Pons (tissue), 1 donor: ENCODE measurements at regions not wholly inside any gene's neighbourhood (a gene's known extent, or its start where the extent isn't known, plus 50 kb on each side); places are given as distances from the start of the nearest gene placed in this dataset.
"Not testable (repeated sequence)": the region's sequence is repeated elsewhere in the genome, so short reads cannot be mapped to it uniquely, and the experiment has no call there.

Experiments used
- DNase-seq: peaks from one replicate; pipeline ENCODE4 v3.0.0-alpha.2; 2016; ENCODE audit warnings: low spot score

DNA sequence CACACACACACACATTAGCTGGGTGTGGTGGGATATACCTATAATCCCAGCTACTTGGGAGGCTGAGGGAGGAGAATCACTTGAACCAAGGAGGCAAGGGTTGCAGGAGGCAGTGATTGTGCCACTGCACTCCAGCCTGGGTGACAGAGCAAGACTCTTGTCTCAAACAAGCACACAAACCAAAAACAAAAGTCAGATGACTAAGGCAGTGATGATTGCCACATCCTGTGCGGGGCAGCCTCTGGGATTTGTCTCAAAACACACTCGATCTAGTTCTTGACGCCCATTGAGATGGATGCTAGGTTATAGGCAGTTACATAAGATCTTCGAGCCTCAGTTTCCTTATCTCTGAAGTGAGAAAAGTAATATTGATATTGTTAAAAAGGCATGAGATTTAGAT lies 57.8 kb upstream of the NBPF8 start:
- DNase-seq = not testable (repeated sequence)

DNA sequence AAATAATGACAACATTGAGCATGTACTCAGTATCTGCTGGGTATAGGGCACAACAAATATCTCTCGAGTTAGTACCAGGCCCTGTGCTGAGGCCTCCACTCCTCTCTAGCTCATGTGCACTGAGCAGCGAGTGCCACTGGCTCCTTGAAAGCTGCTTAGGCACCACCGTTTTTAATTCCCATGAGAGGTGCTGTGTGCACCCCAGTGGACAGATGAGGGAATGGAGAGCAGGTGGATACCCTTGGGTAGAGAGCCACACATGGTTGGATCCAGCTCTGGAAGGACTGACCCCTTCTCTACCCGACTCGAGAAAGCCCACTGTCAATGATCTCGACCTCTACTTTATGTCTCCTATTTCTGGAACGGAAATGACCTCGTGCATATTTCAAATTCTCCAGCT lies 58.7 kb upstream of the NBPF8 start:
- DNase-seq = peak; percentile 6

DNA sequence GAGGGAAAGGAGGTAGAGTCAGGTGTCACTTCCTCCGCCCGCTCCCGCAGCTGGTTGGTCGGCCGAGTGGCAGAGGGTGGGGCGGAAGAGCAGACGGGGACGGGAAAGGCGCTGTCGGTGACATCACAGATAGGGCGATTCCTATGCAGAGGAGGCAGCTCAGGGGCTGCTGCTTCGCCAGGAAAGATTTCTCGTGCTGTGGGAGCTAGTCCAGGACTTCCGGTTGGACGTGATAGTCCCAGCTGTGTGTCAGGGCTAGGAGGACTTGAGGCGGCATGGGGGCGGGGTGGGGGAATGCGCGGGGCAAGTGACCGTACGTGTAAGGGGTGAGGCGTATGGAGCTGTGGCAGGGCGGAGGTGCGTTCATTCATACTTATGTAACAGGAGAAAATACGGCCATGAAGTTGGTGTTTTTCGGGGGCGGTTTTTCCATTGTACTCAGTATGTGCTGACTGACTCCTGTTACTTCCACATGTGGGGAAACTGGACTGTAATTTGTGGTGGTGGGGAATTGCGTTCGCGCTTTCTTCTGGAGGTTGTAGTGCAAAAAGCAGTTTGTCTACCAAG lies 60.1 kb upstream of the NBPF8 start:
- DNase-seq = peak; percentile 65

DNA sequence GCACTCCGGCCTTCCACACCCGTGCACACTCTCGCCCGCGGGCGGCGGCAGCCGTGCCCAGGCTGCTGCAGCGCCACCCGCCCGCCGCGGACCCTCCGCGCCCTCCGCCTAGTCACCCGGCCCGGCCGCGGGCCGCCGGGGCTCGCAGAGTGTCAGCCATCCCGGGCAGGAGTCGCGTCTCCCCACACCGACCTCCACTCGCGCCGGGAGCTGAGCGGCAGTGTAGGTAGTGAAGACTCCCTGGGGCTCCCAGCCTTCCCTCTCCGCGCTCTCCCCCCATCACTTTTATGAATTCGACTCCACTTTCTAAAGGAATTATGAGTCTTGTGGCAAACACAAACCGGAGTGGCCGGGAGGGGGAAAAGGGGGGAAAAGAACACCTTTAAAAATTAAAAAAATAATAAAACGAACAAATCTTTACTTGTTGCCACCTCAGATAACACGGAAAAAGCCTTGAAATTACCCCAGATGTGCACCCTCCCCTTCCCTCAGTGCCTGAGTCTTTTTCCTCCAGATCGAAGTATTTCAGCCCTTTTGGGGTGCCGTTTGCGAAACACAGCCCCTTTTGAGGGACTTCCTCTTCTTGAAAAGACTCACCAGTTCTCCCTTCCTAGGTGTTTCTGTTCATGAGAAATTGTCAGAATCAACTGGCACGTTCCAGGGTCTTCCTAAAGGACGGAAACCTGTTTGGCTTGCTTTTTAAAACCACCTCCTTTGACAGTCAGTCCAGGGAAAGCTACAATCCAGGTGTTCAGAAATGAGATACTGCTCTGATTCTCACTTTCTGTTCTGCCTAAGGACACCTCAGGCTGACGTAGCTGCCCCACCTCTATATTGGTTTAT lies 72.4 kb upstream of the NBPF8 start:
- not testable (repeated sequence) for DNase-seq

DNA sequence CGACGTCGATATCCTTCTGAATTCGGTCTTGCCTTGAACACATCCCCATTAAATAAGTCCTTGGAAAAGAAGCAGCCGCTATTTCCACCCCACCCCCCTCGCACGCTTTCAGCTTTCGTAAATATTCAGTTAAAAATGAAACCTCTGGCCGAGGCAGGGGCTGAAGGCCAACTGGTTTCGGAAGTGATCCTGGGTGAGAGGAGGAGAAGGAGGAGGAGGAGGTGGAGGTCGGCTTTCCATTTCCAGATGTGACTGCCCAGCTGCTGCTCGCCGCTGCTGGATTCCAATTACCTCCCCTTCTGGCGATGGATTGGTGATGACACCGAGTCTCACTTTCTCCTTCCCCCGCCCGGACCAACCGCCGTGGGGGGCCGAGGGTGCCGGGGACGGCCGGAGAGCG lies 73.1 kb upstream of the NBPF8 start:
- peak; percentile 12 for DNase-seq

DNA sequence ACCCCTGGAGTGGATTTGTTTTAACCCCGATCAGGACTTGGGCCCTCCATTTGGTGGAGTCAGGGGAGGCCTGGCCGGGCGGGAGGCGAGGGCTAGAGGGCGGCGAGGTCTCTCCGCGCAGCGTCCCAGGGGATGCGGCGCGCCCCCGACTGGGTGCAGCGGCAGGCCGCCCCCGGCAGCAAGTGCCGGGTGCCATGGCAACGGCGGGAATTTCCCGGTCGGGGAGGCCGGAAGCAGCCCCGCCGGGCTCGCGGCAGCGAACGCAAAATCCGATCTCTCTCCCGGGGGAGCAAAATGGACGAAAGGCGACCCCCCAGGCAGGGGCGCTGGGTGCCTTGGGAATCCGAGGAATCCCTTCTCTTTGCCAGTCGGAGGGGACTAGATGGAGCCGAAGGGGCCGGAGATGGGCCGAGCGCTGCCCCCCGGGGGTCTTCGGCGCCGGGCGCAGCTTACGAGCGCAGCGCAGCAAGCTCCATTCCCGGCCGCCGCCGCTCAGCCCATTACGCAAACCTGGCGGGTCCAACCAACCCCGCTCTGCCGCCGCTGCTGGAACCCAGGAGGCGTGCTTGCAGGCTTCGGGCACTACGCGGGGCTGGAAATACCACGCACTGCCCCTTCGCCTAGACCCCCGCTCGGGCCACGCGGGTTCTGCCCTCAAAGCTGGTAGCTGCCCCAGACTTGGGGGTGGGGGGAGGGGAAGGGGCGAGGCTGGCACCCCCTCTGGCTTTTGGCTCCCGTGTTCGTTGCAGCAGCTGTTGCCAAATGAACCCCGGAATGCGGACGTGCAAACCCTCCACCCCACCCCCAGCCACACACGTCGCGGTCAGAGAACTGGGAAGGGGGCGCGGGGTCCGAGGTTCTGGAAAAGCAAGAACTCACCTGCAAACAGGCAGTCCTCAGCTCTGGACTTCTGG lies 73.7 kb upstream of the NBPF8 start:
- not testable (repeated sequence) for DNase-seq

DNA sequence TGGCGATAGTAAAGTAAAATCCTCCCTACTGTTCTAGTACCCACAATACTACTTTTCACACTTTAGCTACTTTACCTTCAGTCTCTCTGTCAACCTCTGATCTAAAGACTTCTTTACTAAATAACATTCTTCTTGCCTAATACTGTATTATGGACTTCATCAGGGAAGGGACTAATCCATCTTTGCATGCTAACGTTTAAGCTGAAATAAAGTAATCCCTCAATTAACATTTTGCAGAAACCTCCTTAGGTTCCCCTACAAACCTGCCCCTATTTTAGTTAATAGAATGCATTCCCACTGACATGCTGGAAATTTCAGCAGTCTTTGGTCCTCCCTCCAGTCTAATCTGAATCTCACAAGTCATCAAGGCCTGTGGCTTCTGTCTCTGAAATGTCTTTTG lies 99.1 kb upstream of the NBPF8 start:
- not testable (repeated sequence) for DNase-seq

DNA sequence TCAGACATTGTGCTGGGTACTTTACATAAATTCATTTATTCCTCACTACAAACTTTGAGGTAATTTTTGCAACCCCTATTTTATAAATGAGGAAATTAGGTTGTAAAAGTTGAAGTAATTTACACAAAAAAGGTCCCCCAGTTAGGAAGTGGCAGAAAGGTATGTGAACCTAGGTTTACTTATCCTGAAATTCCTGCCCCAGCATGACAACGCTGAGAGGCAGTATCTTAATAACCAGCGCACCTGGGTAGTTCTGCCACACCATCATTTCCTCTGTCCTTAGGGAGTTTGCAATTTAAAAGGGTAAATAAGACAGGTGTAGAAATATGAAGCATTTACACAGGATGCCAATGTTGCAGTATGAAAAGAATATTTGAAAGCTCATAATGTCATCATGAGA lies 102.9 kb upstream of the NBPF8 start:
- not testable (repeated sequence) for DNase-seq

DNA sequence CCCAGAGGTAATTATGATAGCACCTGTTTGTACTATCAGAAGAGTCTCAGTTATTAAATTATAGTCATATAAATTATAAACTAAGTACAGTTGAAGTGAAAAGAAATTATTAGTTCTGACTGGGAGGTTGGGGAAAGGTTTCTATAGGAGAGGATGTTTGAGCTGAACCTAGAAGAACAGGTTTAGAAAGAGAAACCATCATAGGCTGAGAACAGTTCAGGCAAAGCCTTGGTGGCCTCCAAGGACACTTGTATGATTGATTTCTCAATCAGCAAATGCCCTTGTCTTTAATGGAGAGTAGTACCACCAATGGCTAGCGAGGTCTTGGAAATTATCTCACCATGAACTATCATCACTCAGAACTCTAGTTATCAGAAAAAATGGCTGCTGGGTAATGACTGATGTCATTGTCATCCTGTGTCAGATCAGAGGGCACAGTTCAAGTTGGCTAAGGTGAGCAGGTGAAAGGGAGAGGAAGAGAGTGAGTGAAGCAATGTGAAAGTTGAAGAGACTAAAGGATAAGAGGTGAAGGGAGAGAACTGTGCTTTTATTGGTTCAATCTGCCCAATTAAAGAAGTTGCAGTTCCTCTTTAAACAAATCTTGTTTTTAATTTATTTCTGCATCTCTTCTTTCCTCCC lies 105.8 kb upstream of the NBPF8 start:
- DNase-seq = not testable (repeated sequence)

DNA sequence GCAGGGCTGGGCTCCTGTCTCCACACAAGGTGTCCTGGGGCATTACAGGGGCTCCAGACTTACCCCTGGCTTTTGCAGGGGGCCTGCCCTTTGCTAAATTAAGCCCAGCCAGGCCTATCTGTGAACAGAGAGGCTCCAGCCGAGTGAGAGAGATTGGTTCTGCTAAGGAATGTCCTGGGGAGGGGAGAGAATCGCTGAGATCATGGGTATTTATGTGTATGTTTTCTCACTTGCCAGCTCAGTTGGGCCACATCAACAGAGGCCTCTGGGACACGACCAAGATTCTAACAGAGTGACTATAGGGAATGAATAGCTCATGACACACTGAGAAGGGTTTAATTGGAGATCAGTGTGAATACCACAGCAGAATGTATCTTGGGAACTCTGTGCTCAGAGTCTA lies 109.8 kb upstream of the NBPF8 start:
- DNase-seq = not testable (repeated sequence)

DNA sequence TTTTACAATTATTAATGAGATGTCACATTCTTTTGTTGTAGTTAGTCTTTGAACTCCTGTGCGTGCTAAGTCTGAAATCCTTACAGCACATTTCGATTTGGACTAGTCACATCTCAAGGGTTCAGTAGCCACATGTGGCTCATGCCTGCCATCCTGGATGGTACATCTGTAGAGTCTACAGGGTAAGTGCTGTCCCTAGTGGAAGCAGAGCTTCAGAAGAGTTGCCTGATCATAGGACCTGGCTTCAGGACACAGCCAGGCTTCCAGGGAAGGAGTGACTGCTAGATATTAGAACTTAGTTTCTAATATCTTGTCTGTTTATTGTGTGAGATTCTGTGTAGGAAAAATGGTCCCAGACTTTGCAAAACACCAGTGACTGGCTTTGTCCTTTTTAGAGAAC lies 110.5 kb upstream of the NBPF8 start:
- DNase-seq = not testable (repeated sequence)

DNA sequence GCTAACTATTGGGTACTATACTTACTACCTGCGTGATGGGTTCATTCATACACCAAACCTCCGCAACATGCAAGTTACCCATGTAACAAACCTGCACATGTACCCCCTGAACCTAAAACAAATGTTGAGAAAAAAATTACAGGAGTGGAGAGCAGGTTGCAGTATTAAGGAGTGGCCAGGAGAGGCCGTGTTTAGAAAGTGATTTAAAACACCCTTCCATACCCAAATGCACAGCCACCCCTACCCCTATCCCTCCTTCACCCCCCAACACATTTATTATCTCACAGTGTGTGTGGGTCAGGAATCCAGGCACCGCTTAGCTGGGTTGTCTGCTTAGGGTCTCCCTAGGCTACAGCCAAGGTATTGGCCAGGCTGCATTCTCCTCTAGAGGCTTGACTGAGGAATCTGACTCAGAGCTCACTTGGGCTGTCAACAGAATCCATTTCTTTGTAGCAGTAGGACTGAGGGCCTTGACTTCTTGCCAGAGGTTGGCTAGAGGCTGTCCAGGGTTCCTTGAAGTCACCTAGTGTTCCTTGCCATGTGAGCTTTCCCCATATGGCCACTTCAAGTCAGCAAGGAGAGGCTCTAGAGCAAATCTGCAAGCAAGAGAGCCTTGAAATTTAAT lies 115.3 kb upstream of the NBPF8 start:
- not testable (repeated sequence) for DNase-seq

DNA sequence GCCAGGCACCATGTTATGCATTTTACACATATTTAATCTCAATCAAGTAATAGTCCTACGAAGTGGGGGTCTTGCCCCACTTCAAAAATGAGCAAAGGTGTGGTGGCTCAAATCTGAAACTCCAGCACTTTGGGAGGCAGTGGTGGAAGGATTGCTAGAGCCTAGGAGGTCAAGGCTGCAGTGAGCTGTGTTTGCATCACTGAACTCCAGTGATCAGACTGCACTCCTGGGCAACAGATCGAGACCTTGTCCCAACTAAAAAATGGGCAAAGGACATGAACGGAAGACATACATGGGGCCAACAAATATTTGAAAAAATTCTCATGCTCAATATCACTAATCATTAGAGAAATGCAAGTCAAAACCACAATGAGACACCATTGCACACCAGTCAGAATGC lies 116.3 kb upstream of the NBPF8 start:
- DNase-seq = not testable (repeated sequence)

DNA sequence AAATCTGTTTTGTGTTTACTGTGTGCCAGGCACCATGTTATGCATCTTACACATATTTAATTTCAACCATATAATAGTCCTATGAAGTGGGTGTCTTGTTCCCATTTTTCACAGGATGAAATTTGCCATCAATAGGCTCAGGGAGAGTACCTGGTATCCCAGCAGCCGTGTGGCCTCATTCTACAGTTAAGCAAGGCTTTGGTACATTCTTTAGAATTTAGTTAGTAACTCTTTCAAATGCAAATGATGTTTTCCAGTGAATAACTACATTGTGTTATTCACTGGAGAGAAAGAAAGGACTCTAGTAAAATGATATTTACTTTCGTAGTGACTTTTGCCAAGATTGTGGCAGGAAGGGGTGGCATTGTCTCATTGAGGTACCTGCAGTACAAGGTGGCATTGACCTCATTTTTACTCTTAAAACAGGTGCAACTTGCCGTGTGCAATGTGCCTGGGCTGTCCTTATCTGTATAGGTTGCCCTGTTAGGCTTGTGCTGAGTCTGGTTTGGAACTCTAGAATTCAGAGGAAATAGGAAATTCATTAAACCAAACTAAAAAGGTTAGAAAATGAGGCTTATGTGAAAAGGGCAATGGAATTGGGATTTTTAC lies 117.4 kb upstream of the NBPF8 start:
- not testable (repeated sequence) for DNase-seq

DNA sequence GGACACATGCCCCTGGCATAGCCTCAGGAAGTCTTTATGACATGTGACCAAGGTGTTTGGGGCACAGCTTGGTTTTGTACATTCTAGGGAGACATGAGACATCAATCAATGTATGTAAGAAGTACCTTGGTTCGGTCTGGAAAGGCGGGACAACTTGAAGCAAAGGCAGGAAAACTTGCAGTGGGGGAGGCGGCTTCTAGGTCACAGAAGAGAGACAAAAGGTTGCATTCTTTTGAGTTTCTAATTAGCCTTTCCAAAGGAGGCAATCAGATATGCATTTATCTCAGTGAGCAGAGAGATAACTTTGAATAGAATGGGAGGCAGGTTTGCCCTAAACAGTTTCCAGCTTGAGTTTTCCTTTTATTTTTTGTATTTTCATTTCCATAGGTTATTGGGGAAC lies 113.8 kb upstream of the SEC22B start:
- DNase-seq = not testable (repeated sequence)

DNA sequence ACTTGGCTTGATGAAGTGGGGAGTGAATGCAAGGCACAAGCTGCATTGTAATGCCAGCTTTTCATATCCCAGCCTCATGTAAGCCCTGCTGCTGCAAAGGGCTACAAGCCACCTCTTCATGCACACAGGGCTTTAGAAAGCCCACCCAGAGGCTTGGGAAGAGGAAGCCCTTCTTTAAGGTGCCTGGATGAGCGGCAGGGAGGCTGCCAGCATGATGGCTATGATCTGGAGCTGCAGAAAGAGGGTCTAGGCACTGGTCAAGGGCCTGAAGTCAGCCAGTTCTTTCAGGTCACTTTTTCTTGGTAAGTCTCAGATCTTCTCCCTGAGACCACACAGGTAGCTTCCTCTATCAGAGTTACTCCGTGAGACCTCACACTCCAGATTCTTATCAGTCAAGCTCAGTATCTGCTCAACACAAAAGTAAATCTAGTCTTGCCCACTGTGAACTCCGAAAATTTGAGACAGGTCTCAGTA lies 113.3 kb upstream of the SEC22B start:
- not testable (repeated sequence) for DNase-seq

DNA sequence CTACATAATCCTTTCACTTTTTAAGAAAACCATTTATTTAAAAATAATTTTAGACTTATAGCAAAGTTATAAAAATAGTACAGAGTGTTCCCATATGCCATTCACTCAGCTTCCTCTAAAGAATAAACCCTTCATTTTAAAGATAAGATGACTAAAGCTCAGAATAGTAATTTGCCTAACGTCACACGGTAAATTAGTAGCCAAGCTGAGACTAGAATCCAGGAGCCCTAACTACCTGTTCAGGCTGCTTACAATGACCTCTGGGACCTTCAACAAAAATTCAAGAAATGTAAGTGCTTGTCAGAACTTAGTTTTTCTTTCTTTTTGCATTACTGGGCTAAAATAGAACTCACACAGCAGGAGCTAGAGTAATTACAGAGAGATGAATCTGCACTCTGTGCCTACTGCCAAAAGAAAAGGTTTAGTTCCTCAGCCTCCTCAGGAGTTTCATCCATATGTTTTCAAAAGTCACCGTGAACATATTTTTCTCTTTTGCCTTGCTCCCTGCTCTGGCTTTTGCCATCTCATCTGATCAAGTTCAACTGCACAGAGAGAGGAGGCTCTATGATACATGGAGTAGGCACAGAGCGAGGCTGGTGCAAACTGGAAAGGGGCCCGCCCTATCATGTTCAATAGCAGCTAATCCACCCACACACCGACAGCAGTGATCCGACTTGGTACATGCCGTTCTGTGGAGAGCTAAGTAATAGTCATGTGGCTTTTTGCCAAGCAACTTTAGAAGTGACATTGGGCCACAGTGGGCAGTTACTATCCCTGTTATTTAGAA lies 112.7 kb upstream of the SEC22B start:
- DNase-seq = not testable (repeated sequence)

DNA sequence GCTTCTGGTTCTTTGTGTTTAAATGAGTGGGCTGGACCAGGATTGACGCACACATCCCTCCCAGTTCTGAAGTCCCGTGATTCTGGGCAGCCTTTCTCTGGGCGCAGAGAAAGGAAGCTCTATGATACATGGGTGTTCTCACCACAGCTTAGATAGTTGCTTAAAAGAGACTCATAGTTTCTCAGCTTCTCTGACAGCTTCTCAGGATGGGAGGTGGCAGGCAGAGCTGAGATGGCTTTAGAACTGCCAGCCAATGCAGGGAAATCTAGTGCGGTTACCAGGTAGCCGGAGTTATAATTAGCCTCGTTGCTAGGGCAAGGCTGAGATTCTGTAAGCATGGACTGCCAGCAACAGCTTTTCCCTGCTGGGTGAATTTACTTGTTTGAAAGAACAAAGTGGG lies 111.8 kb upstream of the SEC22B start:
- not testable (repeated sequence) for DNase-seq

DNA sequence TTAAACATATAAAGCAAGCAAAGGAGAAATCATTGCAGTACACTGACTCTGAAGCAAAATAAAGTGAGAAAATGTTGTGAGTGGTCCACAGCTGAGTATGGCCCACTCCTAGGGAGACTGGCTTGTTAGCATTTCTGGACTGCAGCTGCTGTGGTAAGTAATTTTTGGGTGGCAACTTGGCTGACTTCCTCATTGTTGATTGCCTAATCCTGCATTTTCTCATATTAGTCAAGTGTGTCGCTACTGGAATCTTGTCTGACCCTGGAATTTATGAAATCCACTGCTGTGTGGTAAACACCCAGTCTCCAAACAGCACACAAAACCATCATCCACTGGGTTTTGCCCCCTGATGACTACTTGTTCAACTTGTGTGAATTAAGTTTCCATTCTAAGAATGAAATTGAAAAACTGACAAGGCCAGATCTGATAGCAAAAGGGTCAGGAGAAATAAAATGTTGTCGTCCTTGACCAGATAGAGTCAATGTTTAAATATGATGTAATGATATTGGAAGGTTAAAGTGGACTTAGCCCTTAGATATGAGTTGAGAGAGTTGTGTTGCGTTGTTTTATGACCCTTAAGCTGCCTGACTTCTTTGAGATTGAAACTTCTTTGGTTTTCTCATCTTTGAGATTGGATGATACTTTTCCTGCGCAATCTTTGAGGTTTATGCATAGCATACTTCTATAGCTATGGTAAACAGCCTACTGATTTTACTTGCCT lies 106.6 kb upstream of the SEC22B start:
- not testable (repeated sequence) for DNase-seq

DNA sequence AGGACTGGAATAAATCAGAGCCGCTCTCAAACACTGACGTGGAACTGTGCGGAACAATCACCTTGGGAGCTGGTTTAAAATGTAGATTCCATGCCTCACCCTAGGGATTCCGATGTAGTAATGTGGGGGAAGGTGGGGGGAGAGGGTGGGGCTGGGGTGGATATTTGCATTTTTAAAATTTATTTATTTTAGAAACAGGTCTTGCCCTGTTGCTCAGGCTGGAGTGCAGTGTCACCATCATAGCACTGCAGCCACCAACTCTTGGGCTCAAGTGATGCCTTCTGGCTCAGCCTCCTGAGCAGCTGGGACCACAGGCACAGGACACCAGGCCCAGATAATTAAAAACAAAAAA lies 101.9 kb upstream of the SEC22B start:
- not testable (repeated sequence) for DNase-seq
